Ovary (tissue), 7 donors: ENCODE measurements at regions not wholly inside any gene's neighbourhood (a gene's known extent, or its start where the extent isn't known, plus 50 kb on each side); places are given as distances from the start of the nearest gene placed in this dataset.

Source experiments
- DNase-seq, 5 donors: peaks; one replicate each; pipeline ENCODE4 v3.0.0-alpha.2; 2019 to 2020
- H3K27ac ChIP-seq, 2 donors: fragments of 200-600 bp; one replicate each; pipeline versions ENCODE4 v1.5.1 to v1.8.0; 2019 to 2022
- H3K27me3 ChIP-seq: fragments of 200-600 bp; one replicate; pipeline ENCODE4 v1.8.0; 2022
- H3K36me3 ChIP-seq: fragments of 200-600 bp; sonication (generic); one replicate; pipeline ENCODE4 v1.5.1; 2019
- H3K4me1 ChIP-seq: one replicate; pipeline ENCODE4 v1.8.1; 2013; ENCODE audit warnings: mild to moderate bottlenecking, moderate library complexity; ENCODE audit not compliant: insufficient read depth
- H3K4me3 ChIP-seq: fragments of 200-600 bp; sonication (generic); one replicate; pipeline ENCODE4 v1.5.1; 2017
- H3K9me3 ChIP-seq, 2 donors: fragments of 200-600 bp in 1 of 2; sonication (generic) in 1 of 2; one replicate each; pipeline versions ENCODE4 v1.5.1 to v1.8.1; 2013 to 2019; ENCODE audit warnings: mild to moderate bottlenecking in 1 of 2, moderate library complexity in 1 of 2
- CTCF ChIP-seq, 3 donors: fragments of 450-650 bp in 2 of 3; fragments of 200-600 bp in 1 of 3; IDR thresholded peaks; one replicate each; pipeline versions ENCODE4 v1.5.1 to v1.8.0; 2016 to 2022; ENCODE audit warnings: antibody characterized with exemption in 3 of 3, mild to moderate bottlenecking in 1 of 3
- EP300 ChIP-seq: sonication (generic); formaldehyde crosslinking; IDR thresholded peaks from one replicate; pipeline ENCODE4 v1.6.1; 2017; ENCODE audit warnings: antibody characterized with exemption
- POLR2A ChIP-seq: fragments of 450-650 bp; IDR thresholded peaks from one replicate; pipeline ENCODE4 v1.6.1; 2017; ENCODE audit warnings: antibody characterized with exemption, mild to moderate bottlenecking, moderate library complexity
- WGBS, 3 donors: extraction: QIAGEN DNeasy Blood & Tissue Kit in 1 of 3; methylation state at CpG; one replicate each; pipeline versions ENCODE4 v1.1.5 to v1.1.7; 2013 to 2017; 5-methylcytosine and 5-hydroxymethylcytosine counted together
- intact Hi-C, 4 donors: fragments of 100-400 bp; cut with DNase I; formaldehyde crosslinking; loops; one replicate each; pipeline versions ENCODE4 v1.11.0 to v1.15.1; 2022 to 2023
- donor health status: DM: no; HTN: no; CAD: no; lungs with moderate emphysema.
- donor health status: DM: no; HTN: no; CAD: no.
- donor health status: Bipolar disorder and iron deficiency.
- donor health status: DM: no; HTN: no; CAD: no.
- donor health status: DM: yes; HTN: yes; CAD: no.

- Histone ChIP-seq H3K27me3 (no peaks in the 10 kb centered on the region), H3K36me3 (no peaks in the 10 kb centered on the region), H3K27ac (no peak overlapping the region), H3K4me3 (no peak overlapping the region), H3K4me1 (no peaks in the 10 kb centered on the region), H3K9me3 (no peaks in the 10 kb centered on the region)
- 74 to 80% (median 77%) methylated on average over 6 of the region's 6 CpGs for WGBS, 3 donors
- intact Hi-C loops: no loop called here
- DNase-seq: no peak
- TF ChIP-seq EP300 (no peak), CTCF (IDR thresholded peaks at IDR 0.05) (no peak), POLR2A (no peak)
Measured at GRCh38 chr17:6205525-6205924, 135.3 kb downstream of the WSCD1 start.

- no peaks in the 10 kb centered on the region for H3K27me3 ChIP-seq
- H3K4me1 ChIP-seq: no peaks in the 10 kb centered on the region
- no peak overlapping the region for H3K4me3 ChIP-seq
- H3K27ac ChIP-seq: no peak overlapping the region
- WGBS, 3 donors: 43 to 57% (median 50%) methylated on average over 4 of the region's 4 CpGs
- TF ChIP-seq POLR2A: no peak
- TF ChIP-seq CTCF (IDR thresholded peaks at IDR 0.05): no peak
- no peaks in the 10 kb centered on the region for H3K36me3 ChIP-seq
- H3K9me3 ChIP-seq: no peaks in the 10 kb centered on the region
- intact Hi-C loops: no loop called here
- no peak for DNase-seq
Measured at GRCh38 chr17:6205033-6205432, 134.9 kb downstream of the WSCD1 start.

- no peaks in the 10 kb centered on the region for H3K27me3 ChIP-seq
- no peaks in the 10 kb centered on the region for H3K4me1 ChIP-seq
- H3K4me3 ChIP-seq: no peak overlapping the region
- DNase-seq: no peak
- no peak overlapping the region for H3K27ac ChIP-seq
- intact Hi-C loops: no loop called here
- WGBS, 3 donors: 68 to 75% (median 73%) methylated on average over 10 of the region's 10 CpGs
- H3K36me3 ChIP-seq: no peaks in the 10 kb centered on the region
- no peak for TF ChIP-seq POLR2A
- no peak for TF ChIP-seq EP300
- TF ChIP-seq CTCF (IDR thresholded peaks at IDR 0.05): no peak
- H3K9me3 ChIP-seq: no peaks in the 10 kb centered on the region
Measured at GRCh38 chr17:6204203-6204722, 134.1 kb downstream of the WSCD1 start.

GRCh38 chr17:6196355-6196754, 126.2 kb downstream of the WSCD1 start:
- DNase-seq: no peak
- Histone ChIP-seq H3K27ac (no peak overlapping the region), H3K4me3 (no peak overlapping the region), H3K4me1 (no peaks in the 10 kb centered on the region), H3K27me3 (no peaks in the 10 kb centered on the region), H3K9me3 (no peaks in the 10 kb centered on the region), H3K36me3 (no peaks in the 10 kb centered on the region)
- TF ChIP-seq POLR2A (no peak), EP300 (no peak), CTCF (IDR thresholded peaks at IDR 0.05) (no peak)
- intact Hi-C loops: no loop called here
- 87 to 90% (median 89%) methylated on average over 4 of the region's 4 CpGs for WGBS, 3 donors
